ENCODE measurements at regions not wholly inside any gene's neighbourhood (a gene's known extent, or its start where the extent isn't known, plus 50 kb on each side); places are given as distances from the start of the nearest gene placed in this dataset.

DNA sequence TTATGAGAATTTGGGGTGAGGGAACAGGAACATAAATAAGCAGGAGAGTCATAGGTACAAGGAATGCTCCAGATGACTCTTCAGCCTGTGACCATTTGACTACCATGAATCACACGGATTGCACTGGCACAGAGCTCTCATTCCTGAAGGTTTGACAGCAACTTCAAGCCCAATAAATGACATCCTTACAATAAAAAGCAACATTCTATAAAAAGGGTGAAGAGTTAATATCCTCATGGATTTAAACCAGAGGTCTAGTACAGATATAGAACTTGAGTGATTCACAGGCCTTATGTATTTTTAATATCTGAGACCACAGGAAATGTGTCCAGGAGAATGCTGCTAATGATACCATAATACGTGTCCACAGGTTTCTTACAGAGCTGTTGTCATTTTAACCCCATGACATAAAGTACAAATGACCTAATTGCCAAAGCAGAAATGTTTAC lies 158.1 kb downstream of the IRS2 start:
- no peak for TF ChIP-seq POLR2A (IDR thresholded peaks at IDR 0.05; ENCODE audit: low read depth, low read length)
- no peak for TF ChIP-seq MXI1 (IDR thresholded peaks at IDR 0.05; ENCODE audit: borderline replicate concordance, low read depth, low read length)
- TF ChIP-seq, protein P1, sequence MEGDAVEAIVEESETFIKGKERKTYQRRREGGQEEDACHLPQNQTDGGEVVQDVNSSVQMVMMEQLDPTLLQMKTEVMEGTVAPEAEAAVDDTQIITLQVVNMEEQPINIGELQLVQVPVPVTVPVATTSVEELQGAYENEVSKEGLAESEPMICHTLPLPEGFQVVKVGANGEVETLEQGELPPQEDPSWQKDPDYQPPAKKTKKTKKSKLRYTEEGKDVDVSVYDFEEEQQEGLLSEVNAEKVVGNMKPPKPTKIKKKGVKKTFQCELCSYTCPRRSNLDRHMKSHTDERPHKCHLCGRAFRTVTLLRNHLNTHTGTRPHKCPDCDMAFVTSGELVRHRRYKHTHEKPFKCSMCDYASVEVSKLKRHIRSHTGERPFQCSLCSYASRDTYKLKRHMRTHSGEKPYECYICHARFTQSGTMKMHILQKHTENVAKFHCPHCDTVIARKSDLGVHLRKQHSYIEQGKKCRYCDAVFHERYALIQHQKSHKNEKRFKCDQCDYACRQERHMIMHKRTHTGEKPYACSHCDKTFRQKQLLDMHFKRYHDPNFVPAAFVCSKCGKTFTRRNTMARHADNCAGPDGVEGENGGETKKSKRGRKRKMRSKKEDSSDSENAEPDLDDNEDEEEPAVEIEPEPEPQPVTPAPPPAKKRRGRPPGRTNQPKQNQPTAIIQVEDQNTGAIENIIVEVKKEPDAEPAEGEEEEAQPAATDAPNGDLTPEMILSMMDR (conservative IDR thresholded peaks at IDR 0.05; ENCODE audit: low read depth, low read length): no peak
- no peak for TF ChIP-seq CEBPB (IDR thresholded peaks at IDR 0.05; ENCODE audit: low read depth, low read length)
- no peak for TF ChIP-seq BHLHE40 (IDR thresholded peaks at IDR 0.05; ENCODE audit: low read depth, low read length)
- TF ChIP-seq RAD21 (IDR thresholded peaks at IDR 0.05; ENCODE audit: low read length): no peak
- TF ChIP-seq NFE2L2 (IDR thresholded peaks at IDR 0.05; ENCODE audit: low read depth, low read length): no peak
- no peak for TF ChIP-seq MAFK (IDR thresholded peaks at IDR 0.05; ENCODE audit: low read depth, low read length)
- TF ChIP-seq RFX5 (IDR thresholded peaks at IDR 0.05; ENCODE audit: low read depth, low read length): no peak
- TF ChIP-seq, protein P2, sequence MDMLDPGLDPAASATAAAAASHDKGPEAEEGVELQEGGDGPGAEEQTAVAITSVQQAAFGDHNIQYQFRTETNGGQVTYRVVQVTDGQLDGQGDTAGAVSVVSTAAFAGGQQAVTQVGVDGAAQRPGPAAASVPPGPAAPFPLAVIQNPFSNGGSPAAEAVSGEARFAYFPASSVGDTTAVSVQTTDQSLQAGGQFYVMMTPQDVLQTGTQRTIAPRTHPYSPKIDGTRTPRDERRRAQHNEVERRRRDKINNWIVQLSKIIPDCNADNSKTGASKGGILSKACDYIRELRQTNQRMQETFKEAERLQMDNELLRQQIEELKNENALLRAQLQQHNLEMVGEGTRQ (IDR thresholded peaks at IDR 0.05; ENCODE audit: low read depth, low read length): no peak
- TF ChIP-seq FOS (IDR thresholded peaks at IDR 0.05; ENCODE audit: low read depth, low read length): no peak; the same call in 1 of the 2 replicates

Measured in IMR-90 (cell line).